DMS153 treated with DMSO at 0.1 percent for 48 hours (cell line): ENCODE measurements at regions not wholly inside any gene's neighbourhood (a gene's known extent, or its start where the extent isn't known, plus 50 kb on each side); places are given as distances from the start of the nearest gene placed in this dataset.

ENCODE experiments used
- DNase-seq: peaks from one replicate; lab custom pipeline; 2025; ENCODE audit not compliant: unreplicated experiment; lab: John Stamatoyannopoulos, UW

DNA sequence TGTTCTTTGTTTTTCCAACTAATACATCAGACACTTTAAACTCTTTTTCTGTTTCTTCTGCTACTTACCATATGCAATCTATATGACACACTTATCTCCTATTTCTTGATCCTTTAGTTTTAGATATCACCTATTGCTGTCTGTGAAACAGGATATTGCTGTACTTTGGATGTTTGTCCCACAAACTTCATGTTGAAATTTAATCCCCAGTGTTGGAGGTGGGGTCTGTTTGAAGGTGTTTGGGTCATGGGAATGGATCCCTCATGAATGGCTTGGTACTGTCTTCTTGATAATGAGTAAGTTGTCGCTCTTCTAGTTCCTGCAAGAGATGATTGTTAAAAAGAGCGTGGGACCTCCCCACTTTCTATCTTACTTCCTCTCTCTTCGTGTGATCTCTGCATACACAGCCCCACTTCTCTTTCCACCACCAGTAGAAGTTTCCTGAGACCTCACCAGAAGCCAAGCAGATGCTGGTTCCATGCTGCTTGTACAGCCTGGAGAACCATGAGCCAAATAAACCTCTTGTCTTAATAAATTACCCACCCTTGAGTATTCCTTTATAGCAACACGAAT lies 244.2 kb downstream of the NHLRC3 start:
- DNase-seq, result no peak

- no peak for DNase-seq
These were observed 244.8 kb downstream of the NHLRC3 start for GRCh38 chr13:39283072-39283471.

DNA sequence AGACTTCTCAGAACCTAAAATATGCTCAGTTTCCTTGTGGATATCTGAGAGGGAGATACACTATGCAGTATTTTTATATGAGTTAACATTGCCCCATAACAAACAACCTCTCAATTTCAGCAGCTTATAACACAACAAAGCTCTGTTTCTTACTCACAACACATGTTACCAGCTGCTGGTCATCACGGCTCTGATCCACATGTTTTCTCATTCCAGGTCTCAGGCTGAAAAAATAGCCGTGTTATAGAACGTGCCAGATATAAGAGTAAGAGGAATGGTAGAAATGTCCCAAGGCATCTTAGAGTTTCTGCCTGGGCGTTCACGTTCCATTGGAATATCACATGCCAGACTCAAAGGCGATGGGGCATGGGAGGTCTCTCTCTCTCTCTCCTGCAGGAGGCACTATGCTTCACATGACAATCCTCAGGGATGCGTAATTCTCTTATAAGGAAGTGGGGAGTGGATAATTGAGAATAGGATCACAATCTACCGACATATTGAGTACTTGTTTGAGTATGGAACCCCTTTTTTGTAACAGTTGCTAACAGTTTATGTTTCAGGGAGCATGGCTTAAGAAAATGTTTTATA lies 246.6 kb downstream of the NHLRC3 start:
- DNase-seq, result no peak
